ENCODE measurements at regions not wholly inside any gene's neighbourhood (a gene's known extent, or its start where the extent isn't known, plus 50 kb on each side); places are given as distances from the start of the nearest gene placed in this dataset.
"Not testable (repeated sequence)": the region's sequence is repeated elsewhere in the genome, so short reads cannot be mapped to it uniquely, and the experiment has no call there.

GRCh38 chr20:48403167-48403761 is 424.5 kb downstream of the PREX1 start:
- Mint-ChIP-seq H3K9me3 (no peaks in the 10 kb centered on the region), H3K4me1 (no peaks in the 10 kb centered on the region), H3K27me3 (peaks cover 2% of the 10 kb centered on the region), H3K4me3 (no peak overlapping the region), H3K27ac (no peak overlapping the region), H3K36me3 (no peaks in the 10 kb centered on the region)

- H3K27me3 Mint-ChIP-seq = peaks cover 2% of the 10 kb centered on the region
- no peaks in the 10 kb centered on the region for H3K36me3 Mint-ChIP-seq
- H3K27ac Mint-ChIP-seq = no peak overlapping the region
- no peaks in the 10 kb centered on the region for H3K4me1 Mint-ChIP-seq
- no peaks in the 10 kb centered on the region for H3K9me3 Mint-ChIP-seq
- H3K4me3 Mint-ChIP-seq = no peak overlapping the region
Measured at GRCh38 chr20:48401359-48401758, 426.4 kb downstream of the PREX1 start.

GRCh38 chr20:48400009-48400408 is 427.8 kb downstream of the PREX1 start:
- Mint-ChIP-seq H3K9me3 (no peaks in the 10 kb centered on the region), H3K4me3 (no peak overlapping the region), H3K27me3 (peaks cover 3% of the 10 kb centered on the region), H3K27ac (no peak overlapping the region), H3K36me3 (no peaks in the 10 kb centered on the region), H3K4me1 (no peaks in the 10 kb centered on the region)

- Mint-ChIP-seq H3K27ac (no peak overlapping the region), H3K4me3 (no peak overlapping the region), H3K36me3 (no peaks in the 10 kb centered on the region), H3K4me1 (no peaks in the 10 kb centered on the region), H3K27me3 (peaks cover 5% of the 10 kb centered on the region), H3K9me3 (no peaks in the 10 kb centered on the region)
Measured at GRCh38 chr20:48398506-48399449, 429.0 kb downstream of the PREX1 start.

- not testable (repeated sequence) for H3K4me3 Mint-ChIP-seq, H3K27me3 Mint-ChIP-seq, H3K27ac Mint-ChIP-seq
Measured at GRCh38 chr20:48396981-48397861, 430.6 kb downstream of the PREX1 start.

GRCh38 chr20:48395816-48396546 is 431.8 kb downstream of the PREX1 start:
- Mint-ChIP-seq H3K27me3 (peaks cover 7% of the 10 kb centered on the region), H3K4me1 (no peaks in the 10 kb centered on the region), H3K27ac (no peak overlapping the region), H3K9me3 (peaks cover 10% of the 10 kb centered on the region), H3K36me3 (peaks cover 3% of the 10 kb centered on the region), H3K4me3 (no peak overlapping the region)

More at GRCh38 chr20:48396981-48397861, 430.6 kb downstream of the PREX1 start:
- H3K9me3 Mint-ChIP-seq, H3K4me1 Mint-ChIP-seq, H3K36me3 Mint-ChIP-seq: not testable (repeated sequence)

GRCh38 chr20:48394415-48395081 is 433.3 kb downstream of the PREX1 start:
- H3K4me1 Mint-ChIP-seq = no peaks in the 10 kb centered on the region

GRCh38 chr20:48393737-48394314 is 434.0 kb downstream of the PREX1 start:
- H3K27me3 Mint-ChIP-seq = peaks cover 7% of the 10 kb centered on the region
- H3K27ac Mint-ChIP-seq = no peak overlapping the region
- peaks cover 15% of the 10 kb centered on the region for H3K9me3 Mint-ChIP-seq
- no peak overlapping the region for H3K4me3 Mint-ChIP-seq
- H3K4me1 Mint-ChIP-seq = no peaks in the 10 kb centered on the region
- H3K36me3 Mint-ChIP-seq = peaks cover 3% of the 10 kb centered on the region

More at GRCh38 chr20:48394415-48395081, 433.3 kb downstream of the PREX1 start:
- Mint-ChIP-seq H3K4me3 (no peak overlapping the region), H3K27ac (no peak overlapping the region), H3K27me3 (peaks cover 7% of the 10 kb centered on the region), H3K9me3 (peaks cover 15% of the 10 kb centered on the region), H3K36me3 (peaks cover 3% of the 10 kb centered on the region)

GRCh38 chr20:48393311-48393685 is 434.5 kb downstream of the PREX1 start:
- H3K4me3 Mint-ChIP-seq = no peak overlapping the region
- H3K36me3 Mint-ChIP-seq = peaks cover 3% of the 10 kb centered on the region
- H3K27ac Mint-ChIP-seq = no peak overlapping the region
- H3K27me3 Mint-ChIP-seq = peaks cover 7% of the 10 kb centered on the region
- no peaks in the 10 kb centered on the region for H3K4me1 Mint-ChIP-seq
- peaks cover 15% of the 10 kb centered on the region for H3K9me3 Mint-ChIP-seq

- H3K4me3 Mint-ChIP-seq = no peak overlapping the region
- H3K36me3 Mint-ChIP-seq = peaks cover 3% of the 10 kb centered on the region
- no peak overlapping the region for H3K27ac Mint-ChIP-seq
- peaks cover 15% of the 10 kb centered on the region for H3K9me3 Mint-ChIP-seq
- H3K4me1 Mint-ChIP-seq = no peaks in the 10 kb centered on the region
- peaks cover 9% of the 10 kb centered on the region for H3K27me3 Mint-ChIP-seq
Measured at GRCh38 chr20:48392407-48393310, 435.1 kb downstream of the PREX1 start.

GRCh38 chr20:48390981-48391380 is 436.8 kb downstream of the PREX1 start:
- H3K4me3 Mint-ChIP-seq = no peak overlapping the region
- H3K9me3 Mint-ChIP-seq = peaks cover 15% of the 10 kb centered on the region
- H3K4me1 Mint-ChIP-seq = no peaks in the 10 kb centered on the region
- no peak overlapping the region for H3K27ac Mint-ChIP-seq
- H3K36me3 Mint-ChIP-seq = peaks cover 3% of the 10 kb centered on the region
- peaks cover 7% of the 10 kb centered on the region for H3K27me3 Mint-ChIP-seq

GRCh38 chr20:48387675-48388074 is 440.1 kb downstream of the PREX1 start:
- no peak overlapping the region for H3K4me3 Mint-ChIP-seq
- peaks cover 3% of the 10 kb centered on the region for H3K27me3 Mint-ChIP-seq
- H3K27ac Mint-ChIP-seq = no peak overlapping the region
- H3K9me3 Mint-ChIP-seq = peaks cover 15% of the 10 kb centered on the region
- H3K4me1 Mint-ChIP-seq = no peaks in the 10 kb centered on the region
- H3K36me3 Mint-ChIP-seq = peaks cover 3% of the 10 kb centered on the region

- Mint-ChIP-seq H3K27me3 (peaks cover 1% of the 10 kb centered on the region), H3K9me3 (peaks cover 4% of the 10 kb centered on the region), H3K4me1 (no peaks in the 10 kb centered on the region), H3K4me3 (no peak overlapping the region), H3K27ac (no peak overlapping the region), H3K36me3 (no peaks in the 10 kb centered on the region)
Measured at GRCh38 chr20:48385527-48385926, 442.3 kb downstream of the PREX1 start.

Measured in activated naive CD4-positive, alpha-beta T cell treated with anti-CD3 and anti-CD28 coated beads, Interleukin-2, amount 50 U/mL, for 24 hours (primary cell).